HG03442 (cell line): ENCODE measurements at regions not wholly inside any gene's neighbourhood (a gene's known extent, or its start where the extent isn't known, plus 50 kb on each side); places are given as distances from the start of the nearest gene placed in this dataset.
"Not testable (repeated sequence)": the region's sequence is repeated elsewhere in the genome, so short reads cannot be mapped to it uniquely, and the experiment has no call there.

ENCODE experiments used
- ATAC-seq: cut with Tn5 transposase; IDR thresholded peaks from one replicate; pipeline ENCODE4 v1.9.1; 2021; ENCODE audit warnings: mild to moderate bottlenecking, moderate library complexity; ENCODE audit not compliant: unreplicated experiment

DNA sequence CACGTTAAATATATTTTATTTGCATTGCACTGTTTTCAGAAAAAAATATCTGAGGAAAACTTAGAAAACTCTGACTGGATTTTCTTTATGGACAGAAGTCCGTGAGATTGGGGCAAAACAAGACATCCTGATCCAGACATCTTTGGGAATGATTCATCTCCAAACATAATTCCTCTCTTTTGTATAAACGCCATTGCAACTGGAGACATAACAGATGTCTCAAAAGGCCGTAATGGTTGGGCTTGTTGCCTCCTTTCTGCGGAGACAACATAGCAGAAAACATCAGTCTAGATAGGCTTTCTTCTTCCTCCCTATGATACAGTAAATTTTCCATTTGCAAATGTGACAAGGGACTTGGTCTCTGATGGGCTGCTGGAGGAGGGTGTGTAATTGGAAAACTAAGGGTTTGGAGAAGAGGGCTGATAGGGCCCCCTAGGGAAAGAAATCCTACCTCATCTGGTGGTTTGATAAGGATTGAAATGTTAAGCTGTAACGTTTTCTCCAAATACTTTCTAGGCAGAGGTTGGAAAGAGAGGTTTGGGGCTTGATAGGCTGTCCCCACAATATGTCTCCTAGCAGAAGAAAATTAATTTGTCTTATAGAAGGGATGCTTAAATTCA is 631.5 kb upstream of the ST8SIA4 start:
- ATAC-seq, result no peak

DNA sequence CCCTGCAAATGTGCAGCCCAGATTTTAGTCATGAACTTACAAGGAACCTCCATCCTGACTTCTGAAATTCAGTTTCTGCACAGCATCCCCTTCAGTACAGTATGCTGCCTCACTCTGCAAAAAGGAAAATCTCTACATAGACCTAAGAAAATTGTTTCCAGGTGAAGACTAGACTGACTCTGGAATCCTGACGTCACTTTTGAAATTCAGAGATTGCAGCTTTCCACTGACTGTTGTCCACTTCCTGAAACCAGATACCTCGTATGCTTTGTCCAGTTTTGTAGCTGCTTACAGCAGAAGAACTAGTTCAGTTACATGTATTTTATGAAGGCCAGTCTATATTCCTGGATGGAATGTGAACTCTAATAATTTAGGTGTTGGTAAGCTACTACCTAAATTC is 629.3 kb upstream of the ST8SIA4 start:
- no peak for ATAC-seq

DNA sequence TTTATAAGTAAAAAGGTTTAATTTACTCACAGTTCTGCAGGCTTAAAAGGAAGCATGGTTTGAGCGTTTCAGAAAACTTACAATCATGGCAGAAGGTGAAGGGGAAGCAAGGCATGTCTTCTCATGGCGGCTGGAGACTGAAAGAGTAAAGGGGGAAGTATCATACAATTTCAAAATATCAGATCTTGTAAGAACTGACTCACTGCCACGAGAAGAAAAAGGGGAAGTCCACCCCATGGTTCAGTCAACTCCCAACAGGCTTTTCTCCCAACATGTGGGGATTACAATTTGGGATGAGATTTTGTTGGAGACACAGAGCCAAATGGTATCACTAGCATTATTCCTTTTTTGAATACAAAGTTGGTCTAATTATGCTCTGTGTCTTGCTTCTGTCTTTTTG is 627.9 kb upstream of the ST8SIA4 start:
- no peak for ATAC-seq

DNA sequence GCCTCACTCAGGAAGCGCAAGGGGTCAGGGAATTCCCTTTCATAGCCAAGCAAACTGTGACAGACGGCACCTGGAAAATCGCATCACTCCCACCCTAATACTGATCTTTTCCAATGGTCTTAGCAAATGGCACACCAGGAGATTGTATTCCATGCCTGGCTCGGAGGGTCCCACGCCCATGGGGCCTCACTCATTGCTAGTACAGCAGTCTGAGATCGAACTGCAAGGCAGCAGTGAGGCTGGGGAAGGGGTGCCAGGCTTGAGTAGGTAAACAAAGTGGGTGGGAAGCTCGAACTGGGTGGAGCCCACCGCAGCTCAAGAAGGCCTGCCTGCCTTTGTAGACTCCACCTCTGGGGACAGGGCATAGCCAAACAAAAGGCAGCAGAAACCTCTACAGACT is 626.0 kb upstream of the ST8SIA4 start:
- ATAC-seq, result not testable (repeated sequence)

DNA sequence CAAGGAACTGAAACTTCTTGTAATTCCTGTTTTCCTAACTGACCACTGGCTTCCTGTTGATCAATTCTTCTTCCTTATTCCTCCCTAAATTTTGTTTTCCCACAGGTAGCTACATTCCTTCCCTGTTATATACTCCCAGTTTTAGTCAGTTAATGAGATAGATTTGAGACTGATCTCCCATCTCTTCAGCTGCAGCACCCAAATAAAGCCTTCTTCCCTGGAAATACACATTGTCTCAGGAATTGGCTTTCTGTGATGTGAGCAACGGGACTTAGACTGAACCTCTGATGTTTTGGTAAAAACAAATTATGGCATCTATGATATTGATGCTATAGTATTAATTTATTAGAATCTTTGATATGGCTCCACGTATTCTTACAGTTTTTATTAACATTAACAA is 617.3 kb upstream of the ST8SIA4 start:
- ATAC-seq, result no peak

DNA sequence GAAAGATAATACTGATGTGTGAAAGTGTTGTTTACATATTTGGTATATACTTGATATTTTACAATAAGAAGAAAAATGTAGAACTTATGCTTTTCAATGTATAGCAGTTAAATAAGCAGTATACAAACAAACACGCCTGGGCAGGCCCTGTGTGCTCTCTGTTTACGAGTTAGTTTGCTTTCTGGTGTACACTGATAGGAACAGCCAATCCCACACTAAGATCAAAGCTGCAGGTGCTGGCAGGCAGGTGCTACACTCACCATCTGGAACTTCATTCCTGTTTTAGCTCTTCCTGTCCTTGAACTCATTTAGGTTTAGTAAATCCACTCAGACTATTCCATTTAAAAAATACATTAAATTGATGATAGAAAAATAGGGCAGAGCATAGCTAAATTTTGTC is 614.7 kb upstream of the ST8SIA4 start:
- ATAC-seq, result no peak

DNA sequence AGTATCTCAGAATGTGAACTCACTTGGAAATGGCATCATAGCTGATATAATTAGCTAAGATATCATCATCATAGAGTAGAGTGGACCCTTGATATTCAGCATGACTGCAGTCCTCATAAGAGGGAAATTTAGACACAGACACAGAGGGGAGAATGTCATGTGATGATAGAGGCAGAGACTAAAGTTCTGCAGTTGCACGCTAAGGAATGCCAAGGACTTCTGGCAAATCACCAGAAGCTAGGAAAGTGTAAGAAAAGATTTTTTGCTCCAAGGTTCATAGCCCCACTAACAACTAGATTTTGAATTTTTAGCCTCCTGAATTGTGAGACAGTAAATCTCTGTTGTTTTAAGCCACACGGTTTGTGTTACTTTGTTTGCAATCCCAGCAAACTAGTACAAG is 612.6 kb upstream of the ST8SIA4 start:
- ATAC-seq, result no peak

DNA sequence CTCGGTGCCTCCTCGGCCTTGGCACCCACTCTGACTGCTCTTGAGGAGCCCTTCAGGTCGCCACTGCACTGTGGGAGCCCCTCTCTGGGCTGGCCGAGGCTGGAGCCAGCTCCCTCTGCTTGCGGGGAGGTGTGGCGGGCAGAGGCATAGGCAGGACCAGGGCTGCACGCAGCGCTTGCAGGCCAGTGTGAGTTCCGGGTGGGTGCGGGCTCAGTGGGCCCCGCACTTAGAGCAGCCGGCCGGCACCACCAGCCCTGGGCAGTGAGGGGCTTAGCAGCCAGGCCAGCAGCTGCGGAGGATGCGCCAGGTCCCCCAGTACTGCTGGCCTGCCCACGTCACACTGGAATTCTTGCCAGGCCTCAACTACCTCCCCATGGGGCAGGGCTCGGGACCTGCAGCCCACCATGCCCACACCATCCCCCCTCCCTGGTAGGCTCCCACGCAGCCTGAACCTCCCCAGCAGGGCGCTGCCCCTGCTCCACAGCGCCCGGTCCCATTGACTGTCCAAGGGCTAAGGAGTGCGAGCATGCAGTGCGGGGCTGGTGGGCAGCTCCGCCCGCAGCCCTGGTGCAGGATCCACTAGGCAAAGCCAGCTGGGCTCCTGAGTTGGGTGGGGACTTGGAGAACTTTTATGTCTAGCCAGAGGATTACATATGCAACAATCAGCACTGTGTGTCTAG is 602.9 kb upstream of the ST8SIA4 start:
- no peak for ATAC-seq

DNA sequence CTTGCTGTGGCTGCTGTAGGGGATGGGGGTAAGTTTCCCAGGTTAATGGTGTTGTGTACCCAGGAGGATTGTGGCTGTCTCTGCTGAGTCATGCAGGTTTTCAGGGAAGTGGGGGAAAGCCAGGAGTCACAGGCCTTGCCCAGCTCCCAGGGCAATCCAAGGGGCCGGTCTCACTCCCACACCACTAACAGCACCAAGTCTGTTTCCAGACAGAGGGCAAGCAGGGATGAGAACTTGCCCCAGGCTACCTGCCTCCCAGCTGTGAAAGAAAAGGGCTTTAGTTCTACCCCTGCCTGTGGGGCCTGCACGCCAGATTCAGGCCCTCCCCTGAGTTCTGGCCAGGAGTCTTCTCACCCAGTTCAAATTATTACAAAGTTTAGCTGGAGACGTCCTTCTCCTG is 579.8 kb upstream of the ST8SIA4 start:
- no peak for ATAC-seq

DNA sequence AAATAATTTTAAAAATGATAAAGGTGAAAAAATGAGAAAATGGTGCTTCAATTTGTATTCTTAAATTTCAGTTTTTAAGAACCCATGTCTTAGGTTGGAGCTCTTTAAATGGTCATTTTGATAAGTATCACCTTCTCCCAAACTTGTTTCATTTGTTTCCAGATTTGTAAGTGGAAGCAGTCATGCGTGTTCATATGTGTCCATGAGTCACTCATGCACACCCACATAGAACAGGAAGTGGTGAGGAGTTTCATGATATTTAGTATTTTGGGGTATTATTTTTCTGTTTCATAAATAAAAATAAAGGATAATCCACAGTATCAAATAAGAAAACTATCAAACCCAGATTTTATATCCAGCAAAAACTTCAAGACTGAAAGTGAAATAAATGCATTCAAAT is 570.4 kb upstream of the ST8SIA4 start:
- ATAC-seq, result peak; percentile 81

DNA sequence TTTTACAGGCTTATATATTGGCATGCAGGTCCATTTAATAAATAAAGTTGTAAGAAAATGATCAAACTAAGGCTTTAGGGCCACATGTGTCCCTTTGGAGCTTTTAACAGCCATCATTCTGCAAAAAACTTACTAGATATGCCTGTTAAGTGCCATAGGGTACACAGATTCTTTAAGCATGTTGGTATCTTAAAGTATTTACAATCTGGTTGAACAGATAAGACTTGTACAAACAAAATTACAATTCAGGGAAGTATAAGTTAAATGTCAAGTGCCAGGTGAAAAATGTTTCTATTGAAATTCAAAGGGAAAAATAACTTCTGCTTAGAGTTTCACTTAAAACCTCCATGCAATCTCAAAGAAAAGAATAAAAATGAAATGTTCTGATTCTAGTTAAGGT is 558.4 kb upstream of the ST8SIA4 start:
- ATAC-seq, result no peak

DNA sequence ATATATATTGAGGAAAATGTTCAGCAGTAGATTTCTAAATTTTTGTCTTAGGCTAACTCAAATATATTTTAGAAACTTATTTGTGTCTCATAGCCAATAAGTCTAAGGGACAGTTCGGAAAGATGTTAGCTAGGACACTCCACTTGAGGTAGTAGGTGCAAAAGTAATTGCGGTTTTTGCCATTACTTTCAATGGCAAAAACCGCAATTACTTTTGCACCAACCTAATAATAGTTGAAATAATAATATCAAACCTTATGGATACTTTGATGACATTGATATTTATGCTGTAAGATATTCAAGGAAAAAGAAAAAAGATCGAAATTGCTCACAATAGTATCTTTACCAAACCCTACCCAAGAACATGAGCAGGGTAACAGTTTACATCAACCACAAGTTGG is 555.5 kb upstream of the ST8SIA4 start:
- no peak for ATAC-seq

DNA sequence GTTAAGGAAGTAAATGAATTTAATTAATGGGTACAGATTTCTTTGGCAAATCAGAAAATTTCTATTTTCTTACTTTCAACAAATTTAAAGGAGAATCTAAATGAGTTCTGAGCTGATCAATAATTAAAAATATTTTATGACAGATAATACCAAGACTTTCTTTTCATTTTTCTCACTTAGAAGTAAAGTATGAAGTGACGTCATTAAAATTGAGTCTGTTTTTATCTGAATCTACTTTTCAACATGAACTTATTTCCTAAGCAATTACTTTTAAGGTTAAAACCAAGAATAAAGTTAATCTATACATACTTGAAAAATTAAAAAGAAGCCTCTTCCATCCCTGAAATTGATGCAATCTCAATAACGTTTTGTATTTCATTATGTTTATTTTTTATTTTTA is 552.8 kb upstream of the ST8SIA4 start:
- ATAC-seq, result no peak

DNA sequence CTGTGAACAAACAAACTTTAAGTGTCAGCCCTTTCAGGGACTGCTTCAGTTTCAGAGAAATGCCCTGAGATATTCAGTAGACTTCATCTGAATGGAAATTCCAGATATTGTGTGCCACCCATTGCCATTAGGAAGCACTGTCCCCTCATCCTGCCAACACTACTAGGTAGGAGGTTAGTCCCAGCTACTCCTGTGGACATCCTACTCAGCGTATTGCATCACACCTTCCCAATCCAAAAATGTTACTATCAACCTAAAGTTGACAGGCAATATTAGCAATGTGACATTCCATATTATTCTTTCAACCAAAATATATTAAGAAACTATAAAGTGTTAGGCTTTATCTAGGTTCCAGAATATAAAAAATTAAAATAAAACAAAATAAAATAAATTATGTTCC is 552.0 kb upstream of the ST8SIA4 start:
- no peak for ATAC-seq

DNA sequence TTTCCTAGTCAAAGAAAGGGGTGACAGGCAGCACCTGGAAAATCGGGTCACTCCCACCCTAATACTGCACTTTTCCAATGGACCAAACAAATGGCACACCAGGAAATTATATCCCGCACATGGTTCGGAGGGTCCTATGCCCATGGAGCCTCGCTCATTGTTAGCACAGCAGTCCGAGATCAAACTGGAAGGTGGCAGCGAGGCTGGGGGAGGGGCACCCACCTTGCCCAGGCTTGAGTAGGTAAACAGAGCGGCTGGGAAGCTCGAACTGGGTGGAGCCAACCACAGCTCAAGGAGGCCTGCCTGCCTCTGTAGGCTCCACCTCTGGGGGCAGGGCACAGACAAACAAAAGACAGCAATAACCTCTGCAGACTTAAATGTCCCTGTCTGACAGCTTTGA is 539.2 kb upstream of the ST8SIA4 start:
- not testable (repeated sequence) for ATAC-seq

DNA sequence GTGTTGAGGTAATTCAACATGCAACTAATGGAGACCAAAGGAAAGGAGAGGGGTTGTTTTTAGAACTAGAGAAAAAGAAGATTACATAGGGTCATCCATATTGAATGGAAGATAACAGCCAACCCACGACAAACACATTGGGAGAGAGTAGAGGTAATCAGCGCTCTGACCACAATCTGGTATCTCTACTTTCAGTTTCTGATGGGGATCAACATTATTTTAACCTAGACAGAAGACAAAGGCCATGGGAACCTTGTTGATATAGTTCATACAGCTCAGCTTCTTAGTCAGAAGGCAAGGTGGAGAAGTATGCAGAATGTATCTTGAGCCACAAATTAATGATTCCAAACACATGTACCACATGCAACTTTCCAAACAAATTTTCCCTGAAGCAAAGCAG is 537.1 kb upstream of the ST8SIA4 start:
- ATAC-seq, result no peak

DNA sequence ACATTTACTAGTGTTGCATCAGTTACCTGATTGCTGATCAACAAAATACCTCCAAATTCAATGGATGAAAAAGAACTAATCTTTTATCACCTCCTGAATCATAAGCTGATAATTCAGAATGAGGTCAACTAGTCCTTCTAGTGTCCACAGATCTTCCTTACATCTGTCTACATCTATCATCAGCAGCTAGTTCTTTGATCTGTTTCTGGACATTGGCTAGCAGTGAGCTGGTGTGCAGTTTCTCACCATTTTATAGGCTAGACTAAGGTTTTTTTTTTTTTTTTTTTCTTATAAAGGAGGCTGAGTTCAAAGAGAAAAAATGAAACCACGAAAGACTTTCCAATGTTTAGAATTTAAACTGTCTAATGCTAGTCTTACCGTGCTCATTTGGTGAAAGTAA is 534.3 kb upstream of the ST8SIA4 start:
- no peak for ATAC-seq

DNA sequence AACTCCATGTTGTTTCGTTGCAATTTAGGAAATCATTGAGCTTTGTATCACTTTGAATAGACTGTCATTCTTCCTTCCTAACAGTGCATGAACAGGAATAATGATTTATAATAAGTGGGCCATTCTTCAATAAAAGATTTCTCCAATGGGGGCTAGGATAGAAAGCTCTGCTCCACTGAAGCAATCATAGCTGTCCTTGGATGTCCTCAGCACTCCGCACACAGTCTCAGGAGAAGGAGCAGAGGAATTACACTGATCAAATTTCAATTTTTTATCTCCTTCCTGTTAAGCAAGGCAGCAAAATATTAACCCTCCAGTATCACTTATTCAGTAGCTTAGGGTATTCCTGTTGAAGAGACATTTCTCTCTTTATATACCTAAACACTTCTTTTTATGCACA is 532.7 kb upstream of the ST8SIA4 start:
- no peak for ATAC-seq

DNA sequence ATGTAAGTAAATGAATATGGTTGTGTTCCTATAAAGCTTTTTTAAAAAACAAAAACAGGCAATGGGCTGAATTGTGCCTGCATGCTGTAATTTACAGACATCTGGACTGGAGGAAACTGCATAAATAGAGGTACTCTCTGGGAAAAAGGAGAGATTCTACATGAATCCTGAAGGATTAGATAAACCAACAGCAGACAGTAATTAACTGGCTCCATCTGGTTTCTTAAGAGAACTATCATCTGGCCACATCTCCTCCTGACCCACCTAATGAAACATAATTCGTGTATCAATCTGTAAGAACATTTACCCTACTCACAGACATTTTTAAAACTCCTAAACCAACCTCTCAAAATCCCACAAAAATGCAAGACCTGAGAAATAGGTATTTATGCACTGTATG is 528.1 kb upstream of the ST8SIA4 start:
- no peak for ATAC-seq

DNA sequence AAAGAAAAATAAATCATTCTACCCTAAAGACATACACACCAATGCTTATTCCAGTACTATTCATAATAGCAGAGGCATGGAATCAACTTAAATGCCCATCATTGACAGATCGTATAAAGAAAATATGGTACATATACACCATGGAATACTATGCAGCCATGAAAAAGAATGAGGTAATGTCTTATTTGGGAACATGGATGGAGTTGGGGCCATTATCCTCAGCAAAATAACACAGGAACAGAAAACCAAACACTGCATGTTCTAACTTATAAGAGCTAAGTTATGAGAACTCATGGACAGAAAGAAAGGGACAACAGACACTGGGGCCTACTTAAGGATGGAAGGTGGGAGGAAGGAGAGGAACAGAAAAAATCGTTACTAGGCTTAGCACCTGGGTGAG is 527.5 kb upstream of the ST8SIA4 start:
- no peak for ATAC-seq

DNA sequence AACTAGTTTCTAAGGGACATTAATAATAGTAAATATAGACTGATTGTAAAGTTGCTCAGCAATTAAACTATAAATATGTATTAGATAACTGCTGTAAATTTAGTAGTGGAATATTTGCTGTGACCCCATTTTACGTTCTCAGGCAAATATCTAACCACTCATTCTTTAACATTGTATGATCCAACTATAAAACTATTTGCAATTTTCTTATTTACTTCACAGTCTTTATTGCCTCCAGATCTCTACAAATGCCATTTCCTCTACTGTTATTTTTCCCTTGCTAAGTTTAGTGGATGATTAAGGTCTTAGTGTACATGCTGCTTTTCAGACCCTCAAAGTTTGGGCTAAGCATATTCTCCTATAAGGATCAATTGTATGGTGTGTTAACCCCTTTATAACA is 526.2 kb upstream of the ST8SIA4 start:
- ATAC-seq, result no peak

DNA sequence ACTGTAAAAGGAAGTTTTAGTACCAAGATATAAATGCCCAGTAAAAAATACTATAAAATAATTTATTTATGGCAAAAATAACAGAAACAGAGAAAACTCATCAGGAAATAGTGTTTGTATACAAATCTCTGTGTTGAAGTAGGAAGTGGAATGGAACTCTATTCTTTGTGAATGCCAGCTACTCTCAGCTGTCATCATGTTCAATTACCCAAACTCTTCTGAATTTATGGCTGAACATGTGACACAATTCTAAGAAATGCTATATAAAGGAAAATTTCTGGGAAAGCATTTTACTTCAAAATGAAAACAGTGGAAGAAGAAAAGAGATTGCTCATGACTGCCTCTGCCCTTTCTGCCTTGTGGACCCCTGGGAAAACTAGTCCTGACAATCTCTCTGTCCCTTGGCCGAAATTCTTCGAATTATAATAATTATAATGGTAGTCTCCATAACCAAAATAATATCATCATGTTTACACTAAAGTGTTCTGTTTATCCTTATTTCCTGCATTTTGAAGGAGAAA is 522.3 kb upstream of the ST8SIA4 start:
- ATAC-seq, result no peak
